22Rv1 (cell line): ENCODE measurements at regions not wholly inside any gene's neighbourhood (a gene's known extent, or its start where the extent isn't known, plus 50 kb on each side); places are given as distances from the start of the nearest gene placed in this dataset.

Source experiments
- ZFX ChIP-seq: fragments of 450-650 bp; IDR thresholded peaks from 2 replicates; pipeline ENCODE4 v1.6.1; 2017; ENCODE audit warnings: antibody characterized with exemption, borderline replicate concordance
- TF ChIP-seq, protein P1 (sequence below): fragments of 450-650 bp; IDR thresholded peaks from 2 replicates; pipeline ENCODE4 v1.5.1; 2017; ENCODE audit warnings: mild to moderate bottlenecking

GRCh38 chr16:64047878-64048277, 1074.0 kb downstream of the CDH11 start:
- TF ChIP-seq, protein P1, sequence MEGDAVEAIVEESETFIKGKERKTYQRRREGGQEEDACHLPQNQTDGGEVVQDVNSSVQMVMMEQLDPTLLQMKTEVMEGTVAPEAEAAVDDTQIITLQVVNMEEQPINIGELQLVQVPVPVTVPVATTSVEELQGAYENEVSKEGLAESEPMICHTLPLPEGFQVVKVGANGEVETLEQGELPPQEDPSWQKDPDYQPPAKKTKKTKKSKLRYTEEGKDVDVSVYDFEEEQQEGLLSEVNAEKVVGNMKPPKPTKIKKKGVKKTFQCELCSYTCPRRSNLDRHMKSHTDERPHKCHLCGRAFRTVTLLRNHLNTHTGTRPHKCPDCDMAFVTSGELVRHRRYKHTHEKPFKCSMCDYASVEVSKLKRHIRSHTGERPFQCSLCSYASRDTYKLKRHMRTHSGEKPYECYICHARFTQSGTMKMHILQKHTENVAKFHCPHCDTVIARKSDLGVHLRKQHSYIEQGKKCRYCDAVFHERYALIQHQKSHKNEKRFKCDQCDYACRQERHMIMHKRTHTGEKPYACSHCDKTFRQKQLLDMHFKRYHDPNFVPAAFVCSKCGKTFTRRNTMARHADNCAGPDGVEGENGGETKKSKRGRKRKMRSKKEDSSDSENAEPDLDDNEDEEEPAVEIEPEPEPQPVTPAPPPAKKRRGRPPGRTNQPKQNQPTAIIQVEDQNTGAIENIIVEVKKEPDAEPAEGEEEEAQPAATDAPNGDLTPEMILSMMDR, result no peak
- TF ChIP-seq ZFX, result no peak
